ENCODE measurements at regions not wholly inside any gene's neighbourhood (a gene's known extent, or its start where the extent isn't known, plus 50 kb on each side); places are given as distances from the start of the nearest gene placed in this dataset.

GRCh38 chr1:63126104-63126503 lies 196.3 kb upstream of the FOXD3 start:
- no peak for DNase-seq

- no peak for DNase-seq
Observed at GRCh38 chr1:63127376-63127775, 195.0 kb upstream of the FOXD3 start.

- no peak for DNase-seq
Observed at GRCh38 chr1:63128556-63128955, 193.8 kb upstream of the FOXD3 start.

GRCh38 chr1:63129184-63129583 lies 193.2 kb upstream of the FOXD3 start:
- DNase-seq = no peak

GRCh38 chr1:63129855-63130254 lies 192.5 kb upstream of the FOXD3 start:
- DNase-seq = no peak

GRCh38 chr1:63134501-63135173 lies 187.7 kb upstream of the FOXD3 start:
- DNase-seq = no peak

GRCh38 chr1:63135174-63135512 lies 187.2 kb upstream of the FOXD3 start:
- DNase-seq = no peak

GRCh38 chr1:63135801-63136200 lies 186.6 kb upstream of the FOXD3 start:
- no peak for DNase-seq

GRCh38 chr1:63142001-63142400 lies 180.4 kb upstream of the FOXD3 start:
- DNase-seq = no peak

- DNase-seq = no peak
Observed at GRCh38 chr1:63143482-63143881, 178.9 kb upstream of the FOXD3 start.

GRCh38 chr1:63147783-63148182 lies 174.6 kb upstream of the FOXD3 start:
- no peak for DNase-seq

GRCh38 chr1:63148825-63149645 lies 173.3 kb upstream of the FOXD3 start:
- DNase-seq = peak; percentile 3 to 9

- no peak for DNase-seq
Observed at GRCh38 chr1:63152572-63152971, 169.8 kb upstream of the FOXD3 start.

GRCh38 chr1:63155437-63155836 lies 166.9 kb upstream of the FOXD3 start:
- no peak for DNase-seq

- no peak for DNase-seq
Observed at GRCh38 chr1:63157085-63157484, 165.3 kb upstream of the FOXD3 start.

GRCh38 chr1:63169057-63169456 lies 153.3 kb upstream of the FOXD3 start:
- no peak for DNase-seq

GRCh38 chr1:63173161-63173560 lies 149.2 kb upstream of the FOXD3 start:
- no peak for DNase-seq

- no peak for DNase-seq
Observed at GRCh38 chr1:63189677-63190076, 132.7 kb upstream of the FOXD3 start.

GRCh38 chr1:63190171-63190570 lies 132.2 kb upstream of the FOXD3 start:
- DNase-seq = no peak

GRCh38 chr1:63198871-63199394 lies 123.4 kb upstream of the FOXD3 start:
- no peak for DNase-seq

- DNase-seq = no peak
Observed at GRCh38 chr1:63199706-63200335, 122.5 kb upstream of the FOXD3 start.

GRCh38 chr1:63200676-63201075 lies 121.7 kb upstream of the FOXD3 start:
- no peak for DNase-seq

- DNase-seq = no peak
Observed at GRCh38 chr1:63203641-63204040, 118.7 kb upstream of the FOXD3 start.

- DNase-seq = no peak
Observed at GRCh38 chr1:63205776-63206175, 116.6 kb upstream of the FOXD3 start.

Measured in activated CD4-positive, alpha-beta T cell treated with anti-CD3 and anti-CD28 coated beads, Interleukin-2, amount 50 U/mL, for 48 hours (primary cell).